ENCODE measurements at regions not wholly inside any gene's neighbourhood (a gene's known extent, or its start where the extent isn't known, plus 50 kb on each side); places are given as distances from the start of the nearest gene placed in this dataset.

DNA sequence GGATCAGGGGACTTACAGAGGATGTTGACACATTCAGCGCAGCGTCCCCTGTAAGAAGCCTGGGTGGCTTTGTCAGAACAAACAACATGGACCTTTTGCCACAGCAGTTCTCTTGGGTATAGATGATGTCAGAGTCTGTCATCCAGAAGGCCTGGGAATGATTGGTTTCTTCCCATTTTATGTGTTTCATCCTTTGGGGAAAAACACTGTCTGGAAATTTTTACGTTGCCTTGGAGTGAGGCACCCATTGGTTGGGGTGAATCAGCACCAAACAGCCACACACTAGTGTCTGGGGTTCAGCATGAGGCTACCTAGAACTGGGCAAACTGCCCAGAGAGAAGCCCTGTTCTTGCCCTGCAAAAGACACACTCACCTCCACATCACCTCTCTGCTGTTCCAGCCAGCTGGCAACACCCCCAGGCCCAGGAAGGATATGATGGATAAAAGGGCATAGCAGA is 123.0 kb downstream of the FAM43A start:
- peak; percentile 45 for DNase-seq (ENCODE audit: low read depth, low spot score)
- in situ Hi-C loops (cut with HindIII; ENCODE audit: low sequenced_read_pairs): no loop called here
- TF ChIP-seq, protein P1, sequence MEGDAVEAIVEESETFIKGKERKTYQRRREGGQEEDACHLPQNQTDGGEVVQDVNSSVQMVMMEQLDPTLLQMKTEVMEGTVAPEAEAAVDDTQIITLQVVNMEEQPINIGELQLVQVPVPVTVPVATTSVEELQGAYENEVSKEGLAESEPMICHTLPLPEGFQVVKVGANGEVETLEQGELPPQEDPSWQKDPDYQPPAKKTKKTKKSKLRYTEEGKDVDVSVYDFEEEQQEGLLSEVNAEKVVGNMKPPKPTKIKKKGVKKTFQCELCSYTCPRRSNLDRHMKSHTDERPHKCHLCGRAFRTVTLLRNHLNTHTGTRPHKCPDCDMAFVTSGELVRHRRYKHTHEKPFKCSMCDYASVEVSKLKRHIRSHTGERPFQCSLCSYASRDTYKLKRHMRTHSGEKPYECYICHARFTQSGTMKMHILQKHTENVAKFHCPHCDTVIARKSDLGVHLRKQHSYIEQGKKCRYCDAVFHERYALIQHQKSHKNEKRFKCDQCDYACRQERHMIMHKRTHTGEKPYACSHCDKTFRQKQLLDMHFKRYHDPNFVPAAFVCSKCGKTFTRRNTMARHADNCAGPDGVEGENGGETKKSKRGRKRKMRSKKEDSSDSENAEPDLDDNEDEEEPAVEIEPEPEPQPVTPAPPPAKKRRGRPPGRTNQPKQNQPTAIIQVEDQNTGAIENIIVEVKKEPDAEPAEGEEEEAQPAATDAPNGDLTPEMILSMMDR (IDR thresholded peaks at IDR 0.05; ENCODE audit: low read depth, low read length): no peak

DNA sequence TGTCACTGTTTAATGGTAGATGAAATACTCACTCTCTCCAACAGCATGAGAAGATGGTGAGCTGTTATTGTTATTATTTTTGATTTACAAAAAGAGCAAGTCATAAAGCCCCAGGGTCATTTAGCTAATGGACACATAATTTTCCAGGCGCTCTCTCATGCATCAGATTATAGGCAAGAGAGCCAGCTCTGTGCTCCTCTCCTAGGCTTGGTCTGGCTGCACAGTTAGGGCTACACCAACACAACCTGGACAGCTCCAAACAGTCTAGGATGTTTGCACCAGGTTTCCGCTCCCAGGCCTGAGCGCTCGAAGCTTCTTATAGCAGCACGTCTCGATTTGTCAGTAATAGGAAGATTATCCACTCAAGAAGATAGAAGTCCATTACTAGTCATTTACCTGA is 123.7 kb downstream of the FAM43A start:
- TF ChIP-seq, protein P1 (IDR thresholded peaks at IDR 0.05; ENCODE audit: low read depth, low read length): no peak
- in situ Hi-C loops (cut with HindIII; ENCODE audit: low sequenced_read_pairs): no loop called here
- DNase-seq (ENCODE audit: low read depth, low spot score): no peak

More for the DNA sequence above, 123.0 kb downstream of the FAM43A start:
- H3K4me3 ChIP-seq (ENCODE audit: low read depth, low read length): no peak overlapping the region

DNA sequence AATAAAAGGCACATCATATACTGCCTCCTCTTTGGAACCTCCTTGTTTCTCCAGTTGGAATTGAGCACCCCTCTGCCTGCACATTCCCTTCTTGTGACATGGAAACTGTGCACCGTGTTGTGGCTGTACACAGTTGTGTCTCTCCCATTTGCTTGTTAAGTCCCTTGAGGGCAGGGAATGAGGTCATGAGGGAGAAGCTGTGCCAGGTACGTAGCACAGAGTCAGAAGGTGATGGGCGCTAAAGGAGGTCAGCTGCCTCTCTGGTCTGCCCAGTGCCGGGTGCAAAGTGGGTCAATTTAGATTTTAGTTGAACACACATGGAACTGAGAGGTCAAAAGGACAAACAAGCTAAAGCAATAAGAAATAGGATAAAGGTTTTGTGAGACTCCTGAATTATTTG is 124.4 kb downstream of the FAM43A start:
- in situ Hi-C loops (cut with HindIII; ENCODE audit: low sequenced_read_pairs): no loop called here
- TF ChIP-seq, protein P1 (IDR thresholded peaks at IDR 0.05; ENCODE audit: low read depth, low read length): no peak
- no peak for DNase-seq (ENCODE audit: low read depth, low spot score)
- H3K4me3 ChIP-seq (ENCODE audit: low read depth, low read length): no peak overlapping the region

More for the DNA sequence above, 123.7 kb downstream of the FAM43A start:
- H3K4me3 ChIP-seq (ENCODE audit: low read depth, low read length): no peak overlapping the region

DNA sequence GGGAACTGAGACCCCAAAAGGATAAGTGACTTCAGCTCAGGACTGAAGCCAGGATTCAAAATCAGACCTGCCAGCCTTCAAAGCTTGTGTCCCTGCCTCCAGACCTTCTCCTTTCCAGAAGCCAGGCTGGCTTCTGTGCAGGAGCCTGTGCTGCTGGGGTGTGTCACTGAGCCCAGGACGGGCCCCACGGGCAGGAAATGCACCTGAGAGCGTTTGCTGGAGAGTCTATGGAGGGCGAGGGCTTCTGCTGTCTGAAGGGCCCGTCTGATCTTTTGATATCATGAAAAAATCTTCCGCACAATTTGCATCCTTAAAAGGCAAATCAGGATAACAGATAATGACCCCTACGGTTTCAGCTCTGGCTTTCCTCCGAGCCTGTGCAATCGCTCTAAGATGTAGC is 125.4 kb downstream of the FAM43A start:
- in situ Hi-C loops (cut with HindIII; ENCODE audit: low sequenced_read_pairs): no loop called here
- TF ChIP-seq, protein P1 (IDR thresholded peaks at IDR 0.05; ENCODE audit: low read depth, low read length): no peak
- no peak for DNase-seq (ENCODE audit: low read depth, low spot score)
- H3K4me3 ChIP-seq (ENCODE audit: low read depth, low read length): no peak overlapping the region

DNA sequence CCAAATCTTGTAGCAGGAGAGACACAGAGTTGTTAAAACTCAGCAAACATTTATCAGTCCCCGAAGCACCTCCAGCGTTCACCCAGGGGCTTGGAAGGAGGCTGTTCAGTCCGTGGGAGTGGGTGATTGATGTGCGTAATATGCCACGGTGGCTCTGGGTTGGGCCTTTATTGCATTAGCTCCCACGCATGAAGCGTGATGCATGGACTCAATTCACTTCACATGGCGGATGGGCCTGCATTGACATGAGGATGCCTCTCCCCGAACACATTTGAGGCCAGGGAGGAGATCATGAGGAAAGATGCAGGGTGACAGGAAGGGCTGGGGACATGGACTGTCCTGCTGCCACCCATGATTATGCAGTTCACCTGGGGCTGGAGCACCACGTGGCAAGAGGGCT is 126.5 kb downstream of the FAM43A start:
- no peak overlapping the region for H3K4me3 ChIP-seq (ENCODE audit: low read depth, low read length)
- TF ChIP-seq, protein P1 (IDR thresholded peaks at IDR 0.05; ENCODE audit: low read depth, low read length): no peak
- in situ Hi-C loops (cut with HindIII; ENCODE audit: low sequenced_read_pairs): no loop called here
- no peak for DNase-seq (ENCODE audit: low read depth, low spot score)

DNA sequence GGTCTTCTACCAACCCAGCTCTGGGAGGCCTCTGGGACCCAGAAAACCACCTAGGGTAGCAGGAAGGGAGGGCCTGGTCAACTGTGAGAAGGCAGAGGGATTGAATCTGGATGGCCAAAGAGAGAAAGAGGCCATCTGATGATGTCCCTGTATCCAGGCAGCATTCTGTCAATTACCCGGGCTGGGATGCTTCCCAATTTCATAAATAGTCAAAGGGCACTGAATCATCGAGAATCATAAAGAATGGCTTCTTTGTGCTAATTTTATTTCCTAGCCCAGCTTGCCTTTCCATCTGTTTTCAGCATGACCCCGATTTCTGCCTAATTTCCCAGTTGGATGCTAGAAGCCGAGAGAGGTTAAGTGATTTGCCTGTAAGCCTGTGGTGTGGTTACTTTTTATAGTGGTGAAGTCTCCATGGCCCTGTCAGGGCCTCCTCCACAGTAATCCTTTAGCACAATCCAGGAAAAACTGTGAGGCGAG is 129.2 kb downstream of the FAM43A start:
- TF ChIP-seq, protein P1 (IDR thresholded peaks at IDR 0.05; ENCODE audit: low read depth, low read length): no peak
- in situ Hi-C loops (cut with HindIII; ENCODE audit: low sequenced_read_pairs): no loop called here
- no peak for DNase-seq (ENCODE audit: low read depth, low spot score)
- H3K4me3 ChIP-seq (ENCODE audit: low read depth, low read length): no peak overlapping the region

Measured in astrocyte of the spinal cord (primary cell).